A172 (cell line): ENCODE measurements at regions not wholly inside any gene's neighbourhood (a gene's known extent, or its start where the extent isn't known, plus 50 kb on each side); places are given as distances from the start of the nearest gene placed in this dataset.

Experiments
- DNase-seq: peaks from one replicate; pipeline ENCODE4 v3.0.0-alpha.2; 2015; ENCODE audit warnings: low spot score

GRCh38 chr11:56932572-56933220, 56.0 kb upstream of the OR5AK2 start:
- peak; percentile 99 for DNase-seq

- DNase-seq, result no peak
These were observed 65.6 kb upstream of the OR5AK2 start for GRCh38 chr11:56923116-56923515.

GRCh38 chr11:56922421-56922820, 66.3 kb upstream of the OR5AK2 start:
- DNase-seq, result no peak

- DNase-seq, result peak; percentile 80
These were observed 70.9 kb upstream of the OR5AK2 start for GRCh38 chr11:56917708-56918400.

GRCh38 chr11:56916587-56916986, 72.1 kb upstream of the OR5AK2 start:
- DNase-seq, result peak; percentile 42

GRCh38 chr11:56916162-56916561, 72.6 kb upstream of the OR5AK2 start:
- DNase-seq, result no peak

GRCh38 chr11:56911312-56911711, 77.4 kb upstream of the OR5AK2 start:
- peak; percentile 44 for DNase-seq

- peak; percentile 46 for DNase-seq
These were observed 77.9 kb upstream of the OR5AK2 start for GRCh38 chr11:56910785-56911184.

GRCh38 chr11:56910046-56910773, 78.5 kb upstream of the OR5AK2 start:
- no peak for DNase-seq

- DNase-seq, result no peak
These were observed 79.2 kb upstream of the OR5AK2 start for GRCh38 chr11:56909563-56909962.

GRCh38 chr11:56909080-56909479, 79.6 kb upstream of the OR5AK2 start:
- DNase-seq, result no peak

- no peak for DNase-seq
These were observed 82.0 kb upstream of the OR5AK2 start for GRCh38 chr11:56906683-56907148.

- no peak for DNase-seq
These were observed 82.8 kb upstream of the OR5AK2 start for GRCh38 chr11:56905936-56906335.

GRCh38 chr11:56905442-56905841, 83.3 kb upstream of the OR5AK2 start:
- DNase-seq, result no peak

GRCh38 chr11:56898856-56899255, 89.9 kb upstream of the OR5AK2 start:
- DNase-seq, result no peak

GRCh38 chr11:56890584-56891305, 98.0 kb upstream of the OR5AK2 start:
- DNase-seq, result peak; percentile 18

- no peak for DNase-seq
These were observed 98.7 kb upstream of the OR5AK2 start for GRCh38 chr11:56889986-56890385.

- DNase-seq, result no peak
These were observed 100.8 kb upstream of the OR5AK2 start for GRCh38 chr11:56887940-56888339.

GRCh38 chr11:56886455-56886854, 102.3 kb upstream of the OR5AK2 start:
- DNase-seq, result no peak

GRCh38 chr11:56885854-56886253, 102.9 kb upstream of the OR5AK2 start:
- DNase-seq, result no peak

- DNase-seq, result no peak
These were observed 103.5 kb upstream of the OR5AK2 start for GRCh38 chr11:56885177-56885576.

GRCh38 chr11:56883371-56883987, 105.2 kb upstream of the OR5AK2 start:
- DNase-seq, result no peak
